ENCODE measurements at regions not wholly inside any gene's neighbourhood (a gene's known extent, or its start where the extent isn't known, plus 50 kb on each side); places are given as distances from the start of the nearest gene placed in this dataset.
"Not testable (repeated sequence)": the region's sequence is repeated elsewhere in the genome, so short reads cannot be mapped to it uniquely, and the experiment has no call there.

DNA sequence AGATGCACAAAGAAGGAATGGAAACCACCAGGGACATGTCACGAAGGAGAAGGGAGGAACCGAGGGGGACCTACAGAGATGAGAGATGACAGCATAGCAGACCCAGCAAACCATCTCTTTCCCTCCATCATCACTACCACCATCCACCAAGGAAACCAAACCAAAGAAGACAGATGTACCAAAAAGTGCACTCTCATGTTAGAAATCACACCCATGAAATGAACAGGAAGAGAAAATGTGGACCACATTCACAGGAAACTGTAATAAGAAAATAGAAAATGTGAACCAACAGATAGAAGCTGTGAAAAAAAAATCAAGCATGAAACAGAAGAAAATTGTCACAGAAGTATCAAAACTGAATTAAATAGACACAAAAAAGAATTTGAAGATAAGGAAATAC is 672.7 kb downstream of the QKI start:
- DNase-seq (ENCODE audit: insufficient read length, low spot score) (no peak), FAIRE-seq (no peak)
- TF ChIP-seq, protein P1, sequence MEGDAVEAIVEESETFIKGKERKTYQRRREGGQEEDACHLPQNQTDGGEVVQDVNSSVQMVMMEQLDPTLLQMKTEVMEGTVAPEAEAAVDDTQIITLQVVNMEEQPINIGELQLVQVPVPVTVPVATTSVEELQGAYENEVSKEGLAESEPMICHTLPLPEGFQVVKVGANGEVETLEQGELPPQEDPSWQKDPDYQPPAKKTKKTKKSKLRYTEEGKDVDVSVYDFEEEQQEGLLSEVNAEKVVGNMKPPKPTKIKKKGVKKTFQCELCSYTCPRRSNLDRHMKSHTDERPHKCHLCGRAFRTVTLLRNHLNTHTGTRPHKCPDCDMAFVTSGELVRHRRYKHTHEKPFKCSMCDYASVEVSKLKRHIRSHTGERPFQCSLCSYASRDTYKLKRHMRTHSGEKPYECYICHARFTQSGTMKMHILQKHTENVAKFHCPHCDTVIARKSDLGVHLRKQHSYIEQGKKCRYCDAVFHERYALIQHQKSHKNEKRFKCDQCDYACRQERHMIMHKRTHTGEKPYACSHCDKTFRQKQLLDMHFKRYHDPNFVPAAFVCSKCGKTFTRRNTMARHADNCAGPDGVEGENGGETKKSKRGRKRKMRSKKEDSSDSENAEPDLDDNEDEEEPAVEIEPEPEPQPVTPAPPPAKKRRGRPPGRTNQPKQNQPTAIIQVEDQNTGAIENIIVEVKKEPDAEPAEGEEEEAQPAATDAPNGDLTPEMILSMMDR (IDR thresholded peaks at IDR 0.05; ENCODE audit: insufficient read depth, missing control alignments) = no peak

- FAIRE-seq (no peak), DNase-seq (ENCODE audit: insufficient read length, low spot score) (no peak)
- TF ChIP-seq, protein P1 (IDR thresholded peaks at IDR 0.05; ENCODE audit: insufficient read depth, missing control alignments) = no peak
Observed at GRCh38 chr6:164086076-164086887, 671.8 kb downstream of the QKI start.

DNA sequence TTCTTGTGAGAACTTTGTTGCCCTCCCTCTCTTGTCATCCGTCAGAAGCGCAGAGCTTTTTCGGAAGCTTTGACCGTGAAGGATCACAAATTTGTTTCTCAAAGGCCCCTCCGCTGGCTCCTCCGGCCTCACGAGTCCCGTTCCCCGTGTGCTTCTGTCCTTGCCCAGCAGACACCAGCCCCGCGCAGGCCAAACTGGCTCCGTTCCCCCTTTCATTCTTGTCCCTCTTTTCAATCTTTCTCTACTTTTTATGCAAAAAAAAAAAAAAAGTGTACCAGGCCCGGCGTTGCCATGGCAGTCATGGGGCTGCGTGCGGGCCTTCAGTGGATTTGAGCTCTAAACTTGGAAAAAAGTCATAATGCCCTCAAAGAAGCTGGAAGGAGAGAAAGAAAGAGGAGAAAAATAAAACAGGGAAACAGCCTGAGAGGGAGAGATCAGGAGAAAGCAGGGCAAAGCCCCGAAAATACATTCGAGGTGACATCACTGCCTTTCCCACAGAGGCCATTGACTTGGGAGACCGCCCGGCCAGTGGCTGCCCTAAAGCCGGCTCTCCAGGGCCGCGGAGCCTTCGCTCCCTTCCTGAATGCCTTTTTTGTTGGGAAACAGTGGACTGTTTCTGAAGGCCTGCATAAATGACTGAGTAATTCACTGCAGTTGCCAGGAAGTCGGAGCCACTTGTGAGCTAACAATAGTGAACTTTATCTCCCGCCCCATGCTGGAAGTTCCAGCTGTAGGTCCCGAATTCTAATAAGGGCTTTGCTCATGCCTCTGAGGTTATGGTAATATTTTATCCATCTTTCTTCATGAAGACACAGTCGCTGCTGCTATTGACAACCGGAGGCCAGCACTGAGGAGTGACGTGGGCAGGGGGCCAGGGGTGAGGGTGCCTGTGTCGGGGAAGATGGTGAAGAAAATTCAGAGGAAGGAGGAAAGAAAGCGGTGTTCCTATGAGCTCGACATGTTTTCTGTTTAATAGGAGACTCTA is 670.9 kb downstream of the QKI start:
- TF ChIP-seq, protein P1 (IDR thresholded peaks at IDR 0.05; ENCODE audit: insufficient read depth, missing control alignments) = no peak
- DNase-seq (ENCODE audit: insufficient read length, low spot score) = no peak
- FAIRE-seq = no peak

- DNase-seq (ENCODE audit: insufficient read length, low spot score) (no peak), FAIRE-seq (no peak)
- TF ChIP-seq, protein P1 (IDR thresholded peaks at IDR 0.05; ENCODE audit: insufficient read depth, missing control alignments) = no peak
Observed at GRCh38 chr6:164079275-164079600, 664.7 kb downstream of the QKI start.

GRCh38 chr6:164078532-164079274 is 664.2 kb downstream of the QKI start:
- no peak for DNase-seq (ENCODE audit: insufficient read length, low spot score)
- TF ChIP-seq, protein P1 (IDR thresholded peaks at IDR 0.05; ENCODE audit: insufficient read depth, missing control alignments) = no peak
- FAIRE-seq = no peak

DNA sequence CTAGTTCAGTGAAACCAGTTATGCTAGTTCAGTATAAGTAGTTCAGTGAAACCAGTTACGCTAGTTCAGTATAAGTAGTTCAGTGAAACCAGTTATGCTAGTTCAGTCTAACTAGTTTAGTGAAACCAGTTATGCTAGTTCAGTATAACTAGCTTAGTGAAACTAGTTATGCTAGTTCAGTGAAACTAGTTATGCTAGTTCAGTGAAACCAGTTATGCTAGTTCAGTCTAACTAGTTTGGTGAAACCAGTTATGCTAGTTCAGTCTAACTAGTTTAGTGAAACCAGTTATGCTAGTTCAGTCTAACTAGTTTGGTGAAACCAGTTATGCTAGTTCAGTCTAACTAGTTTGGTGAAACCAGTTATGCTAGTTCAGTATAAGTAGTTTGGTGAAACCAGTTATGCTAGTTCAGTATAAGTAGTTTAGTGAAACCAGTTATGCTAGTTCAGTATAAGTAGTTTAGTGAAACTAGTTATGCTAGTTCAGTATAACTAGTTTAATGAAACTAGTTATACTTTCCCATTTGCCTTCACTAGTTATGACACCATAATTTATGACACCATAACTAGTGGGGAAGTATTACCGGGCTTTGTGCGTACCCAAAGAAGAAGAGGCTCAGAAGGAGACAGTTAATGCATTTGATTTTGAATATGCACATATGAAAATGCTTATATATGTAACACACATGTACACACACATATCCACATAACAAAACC is 662.5 kb downstream of the QKI start:
- not testable (repeated sequence) for FAIRE-seq; DNase-seq (ENCODE audit: insufficient read length, low spot score)
